ENCODE measurements at regions not wholly inside any gene's neighbourhood (a gene's known extent, or its start where the extent isn't known, plus 50 kb on each side); places are given as distances from the start of the nearest gene placed in this dataset.

GRCh38 chr13:47337781-47338507 is 441.1 kb upstream of the HTR2A start:
- H3K27ac ChIP-seq (ENCODE audit: insufficient read depth, low read depth, low read length), result no peak overlapping the region
- DNase-seq (ENCODE audit: low read depth, low spot score) (no peak), FAIRE-seq (no peak)
- no peaks in the 10 kb centered on the region for H3K4me1 ChIP-seq (ENCODE audit: control insufficient read depth, extremely low read depth, insufficient read depth, low read length)
- no peak overlapping the region for H3K4me2 ChIP-seq (ENCODE audit: insufficient read depth, low read length)
- H3K27me3 ChIP-seq (ENCODE audit: control insufficient read depth in 2 of 2, insufficient read depth in 2 of 2, low read length in 2 of 2), result no peaks in the 10 kb centered on the region
- H3K4me3 ChIP-seq (replicated peaks in 1 of 3; ENCODE audit: insufficient read depth in 1 of 3, low read depth in 1 of 3, low read length in 3 of 3), result no peak overlapping the region
- dilution Hi-C loops (cut with MboI; ENCODE audit: extremely low pct_ligation_motif_present, low sequenced_read_pairs), result no loop called here
- H3K36me3 ChIP-seq (ENCODE audit: control insufficient read depth in 2 of 2, extremely low read depth in 1 of 2, insufficient read depth in 2 of 2, low read length in 2 of 2), result no peaks in the 10 kb centered on the region
- H3K9me3 ChIP-seq (replicated peaks; ENCODE audit: control insufficient read depth, insufficient read depth, low read length), result peaks cover 5% of the 10 kb centered on the region
- ChIA-PET CTCF (no interaction called here), POLR2A (no interaction called here)
- no peaks in the 10 kb centered on the region for H3K79me2 ChIP-seq (ENCODE audit: control insufficient read depth, insufficient read depth, low read length)
- no peaks in the 10 kb centered on the region for H3K9me1 ChIP-seq (replicated peaks; ENCODE audit: control insufficient read depth, extremely low read depth, insufficient read depth, low read length)
- H2AFZ ChIP-seq (ENCODE audit: low read depth, low read length), result no peak overlapping the region
- TF ChIP-seq POLR2AphosphoS5 (IDR thresholded peaks at IDR 0.05; ENCODE audit: insufficient read depth, low read depth, low read length) (no peak), POLR2A (IDR thresholded peaks at IDR 0.05; ENCODE audit: low read depth, low read length) (no peak), MYC (IDR thresholded peaks at IDR 0.05; ENCODE audit: low read depth, low read length) (no peak), FOS (IDR thresholded peaks at IDR 0.05; ENCODE audit: borderline replicate concordance, insufficient read depth, low read length) (no peak), CTCF (IDR thresholded peaks at IDR 0.05; ENCODE audit: extremely low read depth in 1 of 2, insufficient read depth in 1 of 2, low read depth in 1 of 2, low read length in 2 of 2) (no peak), MAX (IDR thresholded peaks at IDR 0.05; ENCODE audit: insufficient read depth, insufficient read length) (no peak), GATA2 (IDR thresholded peaks at IDR 0.05; ENCODE audit: insufficient read depth, insufficient read length, low read depth, low read length) (no peak), JUN (IDR thresholded peaks at IDR 0.05; ENCODE audit: borderline replicate concordance, insufficient read depth, insufficient read length, low read depth) (no peak), EZH2 (IDR thresholded peaks at IDR 0.05; ENCODE audit: borderline replicate concordance, low read depth, low read length, severe bottlenecking) (no peak)
- intact Hi-C loops (cut with micrococcal nuclease), result no loop called here
- H3K9ac ChIP-seq (replicated peaks; ENCODE audit: extremely low read depth, insufficient read depth, low read length), result no peak overlapping the region
- no peaks in the 10 kb centered on the region for H4K20me1 ChIP-seq (replicated peaks; ENCODE audit: control insufficient read depth, extremely low read depth, insufficient read depth, low read length)
- BruUV-seq (replicated peaks), result no TSS peak
